Putamen (tissue), 1 donor: ENCODE measurements at regions not wholly inside any gene's neighbourhood (a gene's known extent, or its start where the extent isn't known, plus 50 kb on each side); places are given as distances from the start of the nearest gene placed in this dataset.

Experiments used
- DNase-seq: peaks from one replicate; pipeline ENCODE4 v3.0.0-alpha.2; 2016; ENCODE audit warnings: low spot score

DNA sequence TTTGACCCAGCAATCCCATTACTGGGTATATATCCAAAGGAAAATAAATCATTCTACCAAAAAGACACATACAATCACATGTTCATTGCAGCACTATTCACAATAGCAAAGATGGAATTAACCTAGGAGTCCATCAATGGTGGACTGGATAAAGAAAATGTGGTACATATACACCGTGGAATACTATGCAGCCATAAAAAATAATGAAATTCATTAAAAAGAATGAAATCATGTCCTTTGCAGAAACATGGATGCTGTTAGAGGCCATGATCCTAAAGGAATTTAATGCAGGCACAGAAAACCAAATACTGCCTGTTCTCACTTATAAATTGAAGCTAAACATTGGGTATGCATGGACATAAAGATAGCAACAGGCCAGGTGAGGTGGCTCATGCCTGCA, 61.9 kb upstream of the BMP6 start:
- no peak for DNase-seq

DNA sequence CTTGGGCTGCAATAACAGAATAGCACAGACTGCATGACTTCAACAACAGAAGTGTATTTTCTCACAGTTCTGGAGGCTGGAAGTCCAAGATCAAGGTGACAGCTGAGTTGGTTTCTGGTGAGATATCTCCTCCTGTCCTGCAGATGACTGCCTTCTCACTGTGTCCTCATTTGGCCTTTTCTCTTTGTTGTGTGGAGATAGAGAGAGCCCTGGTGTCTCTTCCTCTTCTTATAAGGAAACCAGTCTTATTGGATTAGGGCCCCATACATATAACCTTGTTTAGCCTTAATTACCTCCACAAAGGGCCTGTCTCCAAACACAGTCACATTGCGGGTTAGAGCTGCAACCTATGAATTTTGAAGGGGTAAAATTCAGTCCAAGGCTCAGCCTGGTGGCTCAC, 57.0 kb upstream of the BMP6 start:
- DNase-seq: no peak

DNA sequence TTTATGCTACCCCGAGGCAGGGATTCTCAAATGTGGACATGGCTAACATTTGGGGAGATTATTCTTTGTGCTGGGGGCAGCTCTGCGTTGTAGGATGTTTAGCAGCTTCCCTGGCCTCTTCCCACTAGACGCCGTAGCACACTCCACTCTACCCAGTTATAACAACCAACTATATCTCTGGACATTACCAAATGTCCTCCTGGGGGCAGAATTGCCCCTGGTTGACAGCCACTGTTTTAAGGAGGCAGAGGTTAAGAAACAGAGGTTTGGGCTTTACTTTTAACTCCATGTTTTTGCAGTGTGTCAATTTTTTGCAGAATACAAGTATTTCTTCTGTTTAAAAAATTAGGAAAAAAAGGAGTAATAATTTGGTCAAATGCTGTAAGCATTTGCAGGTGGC, 56.2 kb upstream of the BMP6 start:
- DNase-seq: no peak

DNA sequence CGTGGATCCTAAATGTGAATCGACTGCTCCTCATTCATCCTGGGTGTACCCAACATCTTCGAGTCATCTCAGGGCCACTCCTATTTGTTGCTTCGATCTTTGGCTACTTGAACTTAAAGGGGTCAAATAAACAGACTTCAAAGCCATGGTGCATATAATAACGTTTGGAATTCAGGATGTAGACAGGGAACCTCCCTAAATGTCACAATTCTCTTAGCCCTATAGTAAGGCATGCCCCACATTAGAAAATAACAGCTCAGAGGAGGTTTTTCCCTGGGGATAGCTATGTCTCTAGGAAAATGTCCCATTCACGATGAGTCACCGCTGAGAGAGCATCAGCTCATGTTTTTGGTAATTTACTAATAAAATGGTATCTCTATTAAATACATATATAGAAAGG, 54.8 kb upstream of the BMP6 start:
- DNase-seq: no peak

GRCh38 chr6:7671581-7671980, 54.3 kb upstream of the BMP6 start:
- peak; percentile 22 for DNase-seq

GRCh38 chr6:7672066-7673062, 53.5 kb upstream of the BMP6 start:
- DNase-seq: no peak

GRCh38 chr6:7673063-7673536, 52.8 kb upstream of the BMP6 start:
- DNase-seq: no peak

DNA sequence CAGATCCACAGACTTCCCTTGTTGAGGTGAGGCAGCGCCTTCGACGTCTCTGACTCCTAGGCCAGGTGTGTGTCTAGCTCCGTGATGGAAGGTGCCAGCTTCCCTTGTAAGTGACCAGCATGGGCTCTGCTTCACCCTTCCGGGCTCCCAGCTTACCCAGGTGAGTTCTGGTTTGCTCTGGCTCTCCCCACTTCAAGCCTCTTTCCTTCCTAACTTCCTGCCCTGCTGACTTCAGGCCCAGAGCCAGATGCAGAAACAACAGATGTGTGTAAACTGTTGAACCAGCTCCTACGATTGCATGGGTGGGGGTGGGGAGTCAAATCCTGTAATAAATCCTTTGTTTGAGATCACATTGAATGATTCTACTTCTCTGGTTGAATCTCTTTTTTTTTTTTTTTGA, 51.6 kb upstream of the BMP6 start:
- no peak for DNase-seq

- no peak for DNase-seq
Measured at GRCh38 chr6:7675353-7675945, 50.5 kb upstream of the BMP6 start.
